Retina (tissue), 1 donor: ENCODE measurements at regions not wholly inside any gene's neighbourhood (a gene's known extent, or its start where the extent isn't known, plus 50 kb on each side); places are given as distances from the start of the nearest gene placed in this dataset.
"Not testable (repeated sequence)": the region's sequence is repeated elsewhere in the genome, so short reads cannot be mapped to it uniquely, and the experiment has no call there.

ENCODE experiments used
- DNase-seq: peaks from one replicate; pipeline ENCODE4 v3.0.0-alpha.2; 2016

- DNase-seq = no peak
Observed at GRCh38 chr13:39803156-39803555, 147.7 kb downstream of the COG6 start.

GRCh38 chr13:39803851-39804250 is 148.4 kb downstream of the COG6 start:
- DNase-seq = no peak

- DNase-seq = no peak
Observed at GRCh38 chr13:39804332-39805210, 149.1 kb downstream of the COG6 start.

GRCh38 chr13:39809466-39809865 is 154.0 kb downstream of the COG6 start:
- DNase-seq = no peak

- no peak for DNase-seq
Observed at GRCh38 chr13:39810091-39810877, 154.8 kb downstream of the COG6 start.

- no peak for DNase-seq
Observed at GRCh38 chr13:39811051-39811450, 155.6 kb downstream of the COG6 start.

- no peak for DNase-seq
Observed at GRCh38 chr13:39811696-39812095, 156.2 kb downstream of the COG6 start.

GRCh38 chr13:39815345-39816111 is 160.1 kb downstream of the COG6 start:
- DNase-seq = no peak

- DNase-seq = no peak
Observed at GRCh38 chr13:39816936-39817335, 161.5 kb downstream of the COG6 start.

GRCh38 chr13:39818953-39819352 is 163.5 kb downstream of the COG6 start:
- no peak for DNase-seq

- no peak for DNase-seq
Observed at GRCh38 chr13:39820606-39821005, 165.1 kb downstream of the COG6 start.

- no peak for DNase-seq
Observed at GRCh38 chr13:39821977-39822376, 166.5 kb downstream of the COG6 start.

GRCh38 chr13:39822437-39822836 is 167.0 kb downstream of the COG6 start:
- DNase-seq = no peak

- DNase-seq = no peak
Observed at GRCh38 chr13:39823063-39823713, 167.7 kb downstream of the COG6 start.

GRCh38 chr13:39825886-39826285 is 170.4 kb downstream of the COG6 start:
- peak; percentile 27 for DNase-seq

- DNase-seq = peak; percentile 56
Observed at GRCh38 chr13:39835253-39835652, 179.8 kb downstream of the COG6 start.

- no peak for DNase-seq
Observed at GRCh38 chr13:39836038-39836437, 180.6 kb downstream of the COG6 start.

- DNase-seq = not testable (repeated sequence)
Observed at GRCh38 chr13:39837866-39838265, 182.4 kb downstream of the COG6 start.

GRCh38 chr13:39840201-39840600 is 184.7 kb downstream of the COG6 start:
- no peak for DNase-seq

GRCh38 chr13:39847336-39847735 is 191.9 kb downstream of the COG6 start:
- DNase-seq = no peak

- DNase-seq = no peak
Observed at GRCh38 chr13:39855236-39855635, 199.8 kb downstream of the COG6 start.

GRCh38 chr13:39856714-39857113 is 201.3 kb downstream of the COG6 start:
- no peak for DNase-seq

GRCh38 chr13:39858794-39859193 is 203.3 kb downstream of the COG6 start:
- no peak for DNase-seq
